ENCODE measurements at regions not wholly inside any gene's neighbourhood (a gene's known extent, or its start where the extent isn't known, plus 50 kb on each side); places are given as distances from the start of the nearest gene placed in this dataset.

GRCh38 chr13:22325761-22326160 lies 654.9 kb downstream of the FGF9 start (continued):
- no peak for TF ChIP-seq PBX3 (IDR thresholded peaks at IDR 0.05)
- no peak for TF ChIP-seq SMC3 (IDR thresholded peaks at IDR 0.05; ENCODE audit: low read depth, low read length)
- TF ChIP-seq FOXM1 (IDR thresholded peaks at IDR 0.05; ENCODE audit: low read depth), result no peak
- TF ChIP-seq NRF1 (IDR thresholded peaks at IDR 0.05; ENCODE audit: low read depth, low read length), result no peak
- TF ChIP-seq GABPA (IDR thresholded peaks at IDR 0.05; ENCODE audit: low read depth), result no peak
- no peak for TF ChIP-seq RXRA (IDR thresholded peaks at IDR 0.05; ENCODE audit: borderline replicate concordance, low read depth)
- TF ChIP-seq FOSL2 (IDR thresholded peaks at IDR 0.05; ENCODE audit: borderline replicate concordance, low read depth), result no peak
- no peak for TF ChIP-seq YY1 (IDR thresholded peaks at IDR 0.05; ENCODE audit: low read depth)
- no peak for TF ChIP-seq TAF1 (IDR thresholded peaks at IDR 0.05; ENCODE audit: borderline replicate concordance, low read depth, low read length)

- H3K27me3 ChIP-seq (ENCODE audit: insufficient read depth), result no peaks in the 10 kb centered on the region
- H3K9me2 ChIP-seq, result no peaks in the 10 kb centered on the region
- H3F3A ChIP-seq (replicated peaks; ENCODE audit: insufficient read depth), result no peaks in the 10 kb centered on the region
- H2AFZ ChIP-seq (ENCODE audit: low read depth), result no peak overlapping the region
- WGBS (ENCODE audit: low lambda C conversion rate), result 13% methylated on average over 7 of the region's 7 CpGs
- H3K4me2 ChIP-seq, result no peak overlapping the region
- POLR2A ChIA-PET, result no interaction called here
- H3K4me3 ChIP-seq (ENCODE audit: low read depth in 2 of 2, low read length in 1 of 2), result no peak overlapping the region
- no peaks in the 10 kb centered on the region for H4K20me1 ChIP-seq (ENCODE audit: insufficient read depth)
- no peaks in the 10 kb centered on the region for H3K4me1 ChIP-seq (ENCODE audit: control insufficient read depth in 1 of 2, insufficient read depth in 2 of 2, low read depth in 1 of 2, low read length in 1 of 2)
- no peaks in the 10 kb centered on the region for H3K36me3 ChIP-seq (replicated peaks in 1 of 2; ENCODE audit: control insufficient read depth in 1 of 2, insufficient read depth in 2 of 2, low read length in 1 of 2)
- CTCF ChIA-PET, result no interaction called here
- H3K9ac ChIP-seq, result no peak overlapping the region
- no peak overlapping the region for H3K27ac ChIP-seq (ENCODE audit: low read depth in 2 of 2, low read length in 1 of 2)
- TF ChIP-seq YY1 (IDR thresholded peaks at IDR 0.05; ENCODE audit: low read depth) (no peak), NRF1 (IDR thresholded peaks at IDR 0.05; ENCODE audit: low read depth, low read length) (no peak), EP300 (IDR thresholded peaks at IDR 0.05; ENCODE audit: borderline replicate concordance in 1 of 2, low read depth in 1 of 2, low read length in 1 of 2) (no peak), MXI1 (IDR thresholded peaks at IDR 0.05; ENCODE audit: low read depth, low read length) (no peak), PBX3 (IDR thresholded peaks at IDR 0.05) (no peak), FOXM1 (IDR thresholded peaks at IDR 0.05; ENCODE audit: low read depth) (no peak), EZH2phosphoT487 (IDR thresholded peaks at IDR 0.05; ENCODE audit: borderline replicate concordance, low read depth) (no peak), GABPA (IDR thresholded peaks at IDR 0.05; ENCODE audit: low read depth) (no peak), ELF1 (IDR thresholded peaks at IDR 0.05) (no peak), RXRA (IDR thresholded peaks at IDR 0.05; ENCODE audit: borderline replicate concordance, low read depth) (no peak), ZBTB33 (IDR thresholded peaks at IDR 0.05; ENCODE audit: borderline replicate concordance, low read depth) (no peak), TEAD4 (IDR thresholded peaks at IDR 0.05; ENCODE audit: borderline replicate concordance, insufficient read depth) (no peak), TAF1 (IDR thresholded peaks at IDR 0.05; ENCODE audit: borderline replicate concordance, low read depth, low read length) (no peak), CTCF (IDR thresholded peaks at IDR 0.05) (no peak), GATA2 (CRISPR knock-in tag; IDR thresholded peaks at IDR 0.05) (no peak), MAX (IDR thresholded peaks at IDR 0.05; ENCODE audit: low read depth) (no peak), RAD21 (IDR thresholded peaks at IDR 0.05; ENCODE audit: low read length) (no peak), TCF12 (IDR thresholded peaks at IDR 0.05) (no peak), NFIC (IDR thresholded peaks at IDR 0.05; ENCODE audit: borderline replicate concordance) (no peak)
- H3K9me3 ChIP-seq, result no peaks in the 10 kb centered on the region
- DNase-seq, result no peak
- H3K79me2 ChIP-seq (ENCODE audit: insufficient read depth), result no peaks in the 10 kb centered on the region
Measured at GRCh38 chr13:22332416-22332815, 661.5 kb downstream of the FGF9 start.

Data from SK-N-SH (cell line).